Caco-2 (cell line): ENCODE measurements at regions not wholly inside any gene's neighbourhood (a gene's known extent, or its start where the extent isn't known, plus 50 kb on each side); places are given as distances from the start of the nearest gene placed in this dataset.

Experiments
- BruUV-seq: library from RNA; stranded (reverse); fragments of 400-500 nt; replicated peaks from 2 replicates; lab custom pipeline; 2021; lab: Mats Ljungman, UMichigan
- CTCF ChIA-PET: fragments of 300-600 bp; sonication (Branson Sonifier 250); formaldehyde crosslinking; loops from one replicate; lab custom pipeline; 2022; ENCODE audit warnings: antibody characterized with exemption; lab: Charles Lee
- POLR2A ChIA-PET: fragments of 300-600 bp; sonication (Branson Sonifier 250); formaldehyde crosslinking; loops from one replicate; lab custom pipeline; 2022; ENCODE audit warnings: antibody characterized with exemption; lab: Charles Lee
- DNase-seq, 2 experiments: peaks; one replicate each; pipeline versions ENCODE4 v3.0.0 to v3.0.0-alpha.2; 2020 to 2022
- H3K27me3 ChIP-seq: replicated peaks from 2 replicates; pipeline ENCODE4 v1.6.0; 2011; ENCODE audit warnings: low read length; ENCODE audit not compliant: control insufficient read depth, insufficient read depth
- H3K36me3 ChIP-seq: 2 replicates; pipeline ENCODE4 v1.5.1; 2011; ENCODE audit warnings: low read length; ENCODE audit not compliant: control insufficient read depth, insufficient read depth
- H3K4me1 ChIP-seq: fragments of 250-450 bp; sonication (Bioruptor Pico); 2 replicates; pipeline ENCODE4 v1.5.1; 2020; ENCODE audit warnings: mild to moderate bottlenecking
- H3K4me3 ChIP-seq: 2 replicates; pipeline ENCODE4 v1.5.1; 2011; ENCODE audit warnings: low read depth, mild to moderate bottlenecking, control low read depth, low read length
- H3K9me3 ChIP-seq: fragments of 250-450 bp; sonication (Bioruptor Pico); 2 replicates; pipeline ENCODE4 v1.5.1; 2020; ENCODE audit warnings: mild to moderate bottlenecking, moderate library complexity
- H3K27ac Mint-ChIP-seq: one replicate; pipeline ENCODE4 v1.8.0; 2022; ENCODE audit warnings: mixed read lengths; ENCODE audit not compliant: unreplicated experiment
- H3K27me3 Mint-ChIP-seq: one replicate; pipeline ENCODE4 v1.8.0; 2022; ENCODE audit warnings: mixed read lengths; ENCODE audit not compliant: insufficient read depth, unreplicated experiment
- H3K36me3 Mint-ChIP-seq: one replicate; pipeline ENCODE4 v1.8.0; 2022; ENCODE audit warnings: mild to moderate bottlenecking, mixed read lengths; ENCODE audit not compliant: insufficient read depth, unreplicated experiment
- H3K4me1 Mint-ChIP-seq: one replicate; pipeline ENCODE4 v1.8.0; 2022; ENCODE audit warnings: low read depth, mixed read lengths; ENCODE audit not compliant: unreplicated experiment
- H3K4me3 Mint-ChIP-seq: one replicate; pipeline ENCODE4 v1.8.0; 2022; ENCODE audit warnings: mild to moderate bottlenecking, moderate library complexity, mixed read lengths; ENCODE audit not compliant: unreplicated experiment
- H3K9me3 Mint-ChIP-seq: one replicate; pipeline ENCODE4 v1.8.0; 2022; ENCODE audit warnings: mixed read lengths; ENCODE audit not compliant: unreplicated experiment
- intact Hi-C: fragments of 100-400 bp; cut with micrococcal nuclease; formaldehyde crosslinking; loops from one replicate; pipeline ENCODE4 v1.10.0; 2022; ENCODE audit not compliant: unreplicated experiment
- TF ChIP-seq, protein P1 (sequence below), 2 experiments: fragments of 200-600 bp in 1 of 2; IDR thresholded peaks; 1 replicate in 1 of 2; 2 replicates in 1 of 2; pipeline versions ENCODE4 v1.5.1 to v1.8.0; 2011 to 2022; ENCODE audit warnings: antibody characterized with exemption in 1 of 2, control low read depth in 1 of 2, inconsistent platforms in 1 of 2, low read depth in 1 of 2, low read length in 1 of 2, mild to moderate bottlenecking in 1 of 2, moderate library complexity in 1 of 2; ENCODE audit not compliant: insufficient read depth in 1 of 2, severe bottlenecking in 1 of 2, unreplicated experiment in 1 of 2

DNA sequence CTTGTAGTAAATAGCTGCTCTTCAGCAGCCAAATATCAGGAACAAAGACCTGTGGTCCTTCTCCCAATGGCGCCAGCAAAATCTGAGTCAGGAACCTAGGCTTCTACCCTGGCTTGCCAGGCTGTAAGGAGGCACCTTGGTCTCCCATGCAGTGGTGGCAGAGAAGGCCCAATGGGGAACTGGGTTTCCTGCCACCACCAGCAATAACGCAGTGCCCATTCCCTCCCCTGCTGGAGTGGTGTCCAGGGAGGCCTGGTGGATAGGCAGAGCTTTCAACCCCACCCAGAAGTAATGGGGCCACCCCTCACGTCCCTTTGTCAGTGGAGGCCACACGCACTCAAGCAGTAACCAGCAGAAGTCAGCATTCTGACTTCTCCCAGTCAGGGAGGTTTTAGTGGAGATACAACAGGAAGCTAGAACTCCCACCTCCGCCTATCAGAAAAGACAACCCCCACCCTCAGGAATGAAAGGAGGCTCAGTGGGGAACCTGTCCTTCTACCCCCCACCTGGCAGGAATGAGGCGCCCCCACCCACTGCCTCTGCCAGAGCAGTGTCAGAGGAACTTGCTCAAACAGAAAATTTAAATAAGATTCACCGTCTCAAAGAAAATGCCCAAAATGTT, 132.4 kb downstream of the COPS8 start:
- Histone ChIP-seq H3K4me1 (no peaks in the 10 kb centered on the region), H3K36me3 (no peaks in the 10 kb centered on the region), H3K27me3 (no peaks in the 10 kb centered on the region), H3K4me3 (no peak overlapping the region), H3K9me3 (no peaks in the 10 kb centered on the region)
- no TSS peak for BruUV-seq
- POLR2A ChIA-PET, result no interaction called here
- intact Hi-C loops, result no loop called here
- DNase-seq, result no peak
- Mint-ChIP-seq H3K9me3 (no peaks in the 10 kb centered on the region), H3K36me3 (no peaks in the 10 kb centered on the region), H3K4me1 (no peaks in the 10 kb centered on the region), H3K27me3 (peaks cover 3% of the 10 kb centered on the region), H3K27ac (no peak overlapping the region), H3K4me3 (no peak overlapping the region)
- CTCF ChIA-PET, result no interaction called here
- TF ChIP-seq, protein P1, sequence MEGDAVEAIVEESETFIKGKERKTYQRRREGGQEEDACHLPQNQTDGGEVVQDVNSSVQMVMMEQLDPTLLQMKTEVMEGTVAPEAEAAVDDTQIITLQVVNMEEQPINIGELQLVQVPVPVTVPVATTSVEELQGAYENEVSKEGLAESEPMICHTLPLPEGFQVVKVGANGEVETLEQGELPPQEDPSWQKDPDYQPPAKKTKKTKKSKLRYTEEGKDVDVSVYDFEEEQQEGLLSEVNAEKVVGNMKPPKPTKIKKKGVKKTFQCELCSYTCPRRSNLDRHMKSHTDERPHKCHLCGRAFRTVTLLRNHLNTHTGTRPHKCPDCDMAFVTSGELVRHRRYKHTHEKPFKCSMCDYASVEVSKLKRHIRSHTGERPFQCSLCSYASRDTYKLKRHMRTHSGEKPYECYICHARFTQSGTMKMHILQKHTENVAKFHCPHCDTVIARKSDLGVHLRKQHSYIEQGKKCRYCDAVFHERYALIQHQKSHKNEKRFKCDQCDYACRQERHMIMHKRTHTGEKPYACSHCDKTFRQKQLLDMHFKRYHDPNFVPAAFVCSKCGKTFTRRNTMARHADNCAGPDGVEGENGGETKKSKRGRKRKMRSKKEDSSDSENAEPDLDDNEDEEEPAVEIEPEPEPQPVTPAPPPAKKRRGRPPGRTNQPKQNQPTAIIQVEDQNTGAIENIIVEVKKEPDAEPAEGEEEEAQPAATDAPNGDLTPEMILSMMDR (IDR thresholded peaks at IDR 0.05; ENCODE audit: insufficient read depth in 1 of 2, low read depth in 1 of 2, low read length in 1 of 2, severe bottlenecking in 1 of 2, unreplicated experiment in 1 of 2), result no peak

DNA sequence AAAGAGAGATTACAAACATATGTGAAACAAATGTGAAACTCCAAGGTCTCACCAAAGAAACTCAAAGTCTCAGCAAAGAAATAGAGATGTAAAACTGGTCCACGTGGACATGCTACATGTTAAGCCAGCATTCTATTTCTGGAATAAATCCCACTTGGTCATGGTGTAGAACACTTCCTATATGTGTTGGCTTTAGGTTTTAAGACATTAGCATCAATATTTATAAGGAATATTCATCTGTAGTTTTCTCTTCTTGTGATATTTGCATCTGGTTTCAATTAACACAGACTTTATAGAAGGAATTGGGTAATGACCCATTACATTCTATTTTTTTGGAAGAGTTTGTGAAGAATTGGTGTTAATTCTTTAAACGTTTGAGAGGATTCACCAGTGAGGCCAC, 133.1 kb downstream of the COPS8 start:
- H3K36me3 ChIP-seq, result no peaks in the 10 kb centered on the region
- H3K27me3 ChIP-seq, result no peaks in the 10 kb centered on the region
- CTCF ChIA-PET, result no interaction called here
- Mint-ChIP-seq H3K4me3 (no peak overlapping the region), H3K9me3 (no peaks in the 10 kb centered on the region), H3K27ac (no peak overlapping the region), H3K4me1 (no peaks in the 10 kb centered on the region), H3K27me3 (peaks cover 3% of the 10 kb centered on the region), H3K36me3 (no peaks in the 10 kb centered on the region)
- H3K4me3 ChIP-seq, result no peak overlapping the region
- no peak for DNase-seq
- BruUV-seq, result no TSS peak
- H3K4me1 ChIP-seq, result no peaks in the 10 kb centered on the region
- intact Hi-C loops, result no loop called here
- H3K9me3 ChIP-seq, result no peaks in the 10 kb centered on the region
- TF ChIP-seq, protein P1 (IDR thresholded peaks at IDR 0.05; ENCODE audit: insufficient read depth in 1 of 2, low read depth in 1 of 2, low read length in 1 of 2, severe bottlenecking in 1 of 2, unreplicated experiment in 1 of 2), result no peak
- POLR2A ChIA-PET, result no interaction called here

DNA sequence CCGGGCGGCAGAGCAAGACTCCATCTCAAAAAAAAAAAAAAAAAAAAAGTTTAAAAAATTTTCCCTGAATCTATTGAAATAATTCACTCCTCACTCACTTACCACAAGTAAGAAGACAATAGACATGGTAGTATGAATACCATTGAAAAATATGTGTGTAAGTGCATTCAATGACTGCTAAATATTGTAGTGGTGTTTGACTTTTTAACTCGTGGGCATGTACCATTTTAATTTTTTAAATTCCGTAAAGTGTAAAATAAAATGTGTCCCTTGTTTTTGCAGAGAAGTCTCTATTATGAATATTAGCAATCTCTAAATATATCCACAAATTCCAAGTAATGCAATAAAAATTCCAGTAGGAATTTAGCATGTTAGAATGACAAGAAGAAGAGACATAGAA, 134.1 kb downstream of the COPS8 start:
- TF ChIP-seq, protein P1 (IDR thresholded peaks at IDR 0.05; ENCODE audit: insufficient read depth in 1 of 2, low read depth in 1 of 2, low read length in 1 of 2, severe bottlenecking in 1 of 2, unreplicated experiment in 1 of 2), result no peak
- no TSS peak for BruUV-seq
- Histone ChIP-seq H3K4me1 (no peaks in the 10 kb centered on the region), H3K4me3 (no peak overlapping the region), H3K9me3 (no peaks in the 10 kb centered on the region), H3K36me3 (no peaks in the 10 kb centered on the region), H3K27me3 (no peaks in the 10 kb centered on the region)
- no peak overlapping the region for H3K27ac Mint-ChIP-seq
- H3K4me3 Mint-ChIP-seq, result no peak overlapping the region
- POLR2A ChIA-PET, result no interaction called here
- H3K4me1 Mint-ChIP-seq, result no peaks in the 10 kb centered on the region
- no peak for DNase-seq
- intact Hi-C loops, result no loop called here
- H3K36me3 Mint-ChIP-seq, result no peaks in the 10 kb centered on the region
- H3K27me3 Mint-ChIP-seq, result peaks cover 3% of the 10 kb centered on the region
- H3K9me3 Mint-ChIP-seq, result no peaks in the 10 kb centered on the region
- CTCF ChIA-PET, result no interaction called here
